Lung (tissue), 11 donors: ENCODE measurements at regions not wholly inside any gene's neighbourhood (a gene's known extent, or its start where the extent isn't known, plus 50 kb on each side); places are given as distances from the start of the nearest gene placed in this dataset.

Experiments
- ATAC-seq: fragments of 200-7000 bp; cut with Tn5 transposase; one replicate; pipeline ENCODE4 v1.9.1; 2020; ENCODE audit warnings: moderate number of reproducible peaks; ENCODE audit not compliant: insufficient read depth, low FRiP score
- DNase-seq, 3 donors: peaks; one replicate each; pipeline ENCODE4 v3.0.0-alpha.2; 2013 to 2017
- H3K27ac ChIP-seq, 2 donors: one replicate each; pipeline ENCODE4 v1.5.1; 2013; ENCODE audit warnings: mild to moderate bottlenecking in 2 of 2, moderate library complexity in 2 of 2, control low read depth in 1 of 2, inconsistent platforms in 1 of 2, low read depth in 1 of 2, low read length in 1 of 2
- H3K27me3 ChIP-seq, 3 donors: one replicate each; pipeline ENCODE4 v1.5.1; 2013; ENCODE audit warnings: low read length in 2 of 3; ENCODE audit not compliant: control insufficient read depth in 3 of 3, insufficient read depth in 3 of 3
- H3K36me3 ChIP-seq, 4 donors: one replicate each; pipeline ENCODE4 v1.5.1; 2013; ENCODE audit warnings: low read length in 4 of 4, mild to moderate bottlenecking in 1 of 4, moderate library complexity in 1 of 4; ENCODE audit not compliant: control insufficient read depth in 4 of 4, insufficient read depth in 4 of 4
- H3K4me1 ChIP-seq, 5 donors: one replicate each; pipeline ENCODE4 v1.5.1; 2013; ENCODE audit warnings: low read length in 5 of 5, mild to moderate bottlenecking in 2 of 5, moderate library complexity in 1 of 5; ENCODE audit not compliant: control insufficient read depth in 5 of 5, insufficient read depth in 5 of 5
- H3K4me3 ChIP-seq: one replicate; pipeline ENCODE4 v1.5.1; 2013; ENCODE audit warnings: mild to moderate bottlenecking, control low read depth, moderate library complexity
- H3K9ac ChIP-seq, 2 donors: one replicate each; pipeline ENCODE4 v1.5.1; 2013; ENCODE audit warnings: low read length in 2 of 2, control low read depth in 1 of 2; ENCODE audit not compliant: insufficient read depth in 1 of 2
- H3K9me3 ChIP-seq, 4 donors: one replicate each; pipeline ENCODE4 v1.5.1; 2013; ENCODE audit warnings: low read length in 3 of 4, mild to moderate bottlenecking in 1 of 4, moderate library complexity in 1 of 4; ENCODE audit not compliant: control insufficient read depth in 4 of 4, insufficient read depth in 3 of 4
- WGBS, 2 donors: extraction: QIAGEN DNeasy Blood & Tissue Kit; methylation state at CpG; one replicate each; pipeline ENCODE4 v1.1.7; 2013; 5-methylcytosine and 5-hydroxymethylcytosine counted together
- TF ChIP-seq, protein P1 (sequence below): IDR thresholded peaks from 2 replicates; pipeline ENCODE4 v1.5.1; 2012; ENCODE audit warnings: mild to moderate bottlenecking; ENCODE audit errors: control extremely low read depth, extremely low read depth
- donor health status: control.
- donor health status: control.
- donor health status: Bipolar disorder and iron deficiency.
- donor health status: healthy.
- donor health status: DM: yes; HTN: yes; CAD: no.

DNA sequence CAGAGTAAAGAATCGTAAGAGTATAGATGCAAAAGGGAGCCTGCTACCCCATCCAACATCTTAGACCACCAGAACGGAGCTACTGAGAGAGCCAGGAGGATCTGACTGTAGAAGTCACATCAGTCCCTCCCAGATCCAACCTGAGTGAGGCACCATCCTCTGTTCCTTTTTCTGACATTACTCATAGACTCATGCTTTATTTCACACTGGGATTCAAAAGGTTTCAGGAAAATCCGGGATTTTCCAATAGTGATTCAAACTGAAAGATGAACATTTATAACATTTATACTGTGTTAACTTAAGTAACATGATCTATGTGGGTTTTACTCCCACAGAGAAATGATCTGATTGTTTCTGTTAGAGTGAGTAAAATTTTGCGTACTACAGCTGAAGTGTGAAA lies 868.6 kb upstream of the GJE1 start:
- WGBS, 2 donors: 85 to 91% methylated on average over 4 of the region's 4 CpGs
- Histone ChIP-seq H3K9me3 (no peaks in the 10 kb centered on the region), H3K4me3 (no peak overlapping the region), H3K27me3 (no peaks in the 10 kb centered on the region), H3K27ac (no peak overlapping the region), H3K4me1 (peaks cover 0 to 3% (median 0%) of the 10 kb centered on the region in 5 donors), H3K36me3 (no peaks in the 10 kb centered on the region), H3K9ac (no peak overlapping the region)
- DNase-seq (no peak), ATAC-seq (no peak)
- TF ChIP-seq, protein P1, sequence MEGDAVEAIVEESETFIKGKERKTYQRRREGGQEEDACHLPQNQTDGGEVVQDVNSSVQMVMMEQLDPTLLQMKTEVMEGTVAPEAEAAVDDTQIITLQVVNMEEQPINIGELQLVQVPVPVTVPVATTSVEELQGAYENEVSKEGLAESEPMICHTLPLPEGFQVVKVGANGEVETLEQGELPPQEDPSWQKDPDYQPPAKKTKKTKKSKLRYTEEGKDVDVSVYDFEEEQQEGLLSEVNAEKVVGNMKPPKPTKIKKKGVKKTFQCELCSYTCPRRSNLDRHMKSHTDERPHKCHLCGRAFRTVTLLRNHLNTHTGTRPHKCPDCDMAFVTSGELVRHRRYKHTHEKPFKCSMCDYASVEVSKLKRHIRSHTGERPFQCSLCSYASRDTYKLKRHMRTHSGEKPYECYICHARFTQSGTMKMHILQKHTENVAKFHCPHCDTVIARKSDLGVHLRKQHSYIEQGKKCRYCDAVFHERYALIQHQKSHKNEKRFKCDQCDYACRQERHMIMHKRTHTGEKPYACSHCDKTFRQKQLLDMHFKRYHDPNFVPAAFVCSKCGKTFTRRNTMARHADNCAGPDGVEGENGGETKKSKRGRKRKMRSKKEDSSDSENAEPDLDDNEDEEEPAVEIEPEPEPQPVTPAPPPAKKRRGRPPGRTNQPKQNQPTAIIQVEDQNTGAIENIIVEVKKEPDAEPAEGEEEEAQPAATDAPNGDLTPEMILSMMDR: no peak

DNA sequence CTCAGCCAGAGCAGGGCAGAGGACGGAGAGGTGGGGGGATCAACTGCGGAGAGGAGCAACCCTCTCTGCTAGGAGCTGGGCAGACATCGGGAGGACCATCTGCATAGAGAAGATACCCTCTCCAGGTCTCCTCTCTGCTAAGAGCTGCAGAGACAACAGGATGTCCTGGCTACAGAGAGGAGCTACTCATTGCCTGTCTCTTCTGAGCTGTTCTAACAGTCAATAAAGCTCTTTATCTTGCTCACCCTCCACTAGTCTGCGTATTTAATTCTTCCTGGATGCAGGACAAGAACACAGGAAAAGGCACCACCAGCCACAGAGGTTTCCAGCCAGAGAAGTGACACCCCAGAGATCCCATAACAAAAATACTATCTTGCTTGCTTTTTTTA lies 871.1 kb upstream of the GJE1 start:
- Histone ChIP-seq H3K36me3 (no peaks in the 10 kb centered on the region), H3K9me3 (no peaks in the 10 kb centered on the region), H3K9ac (no peak overlapping the region), H3K27ac (no peak overlapping the region), H3K27me3 (no peaks in the 10 kb centered on the region), H3K4me3 (no peak overlapping the region), H3K4me1 (peaks cover 0 to 3% (median 0%) of the 10 kb centered on the region in 5 donors)
- WGBS, 2 donors: 87 to 88% methylated on average over 4 of the region's 4 CpGs
- no peak for ATAC-seq
- TF ChIP-seq, protein P1: no peak
- DNase-seq: no peak

DNA sequence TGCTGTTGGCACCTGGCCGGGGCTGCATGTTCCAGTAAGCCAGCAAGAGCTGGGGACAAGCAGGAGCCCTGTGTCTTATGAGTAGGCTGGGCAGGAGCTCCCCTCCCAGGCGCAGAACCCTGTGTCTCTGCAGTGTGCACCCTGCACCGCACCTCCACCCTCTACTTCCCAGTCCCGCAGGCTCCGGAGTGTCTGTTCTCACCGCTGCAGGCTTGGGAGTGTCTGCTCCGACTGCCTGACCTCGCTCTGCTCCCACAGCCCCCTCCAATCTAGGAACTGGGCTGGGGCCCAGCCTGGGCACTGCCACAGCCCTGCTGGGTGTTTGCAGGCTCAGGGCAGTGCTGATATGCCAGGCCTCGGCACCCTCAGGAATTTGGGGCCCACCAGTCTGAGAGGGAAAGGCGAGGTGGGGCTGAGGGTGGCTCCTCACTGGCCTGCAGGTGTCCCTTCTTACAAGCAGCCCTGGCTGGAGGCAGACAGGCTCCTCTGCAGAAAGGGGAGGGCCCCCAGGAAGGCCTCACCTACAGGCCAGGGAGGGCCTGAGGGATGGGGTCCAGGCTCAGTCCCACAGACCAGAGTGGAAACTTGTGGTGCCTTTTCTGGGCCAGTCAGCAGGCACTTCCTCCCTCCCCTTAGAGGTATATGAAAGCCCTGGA lies 871.6 kb upstream of the GJE1 start:
- TF ChIP-seq, protein P1: no peak
- Histone ChIP-seq H3K27me3 (no peaks in the 10 kb centered on the region), H3K27ac (no peak overlapping the region), H3K4me1 (peaks cover 0 to 3% (median 0%) of the 10 kb centered on the region in 5 donors), H3K9ac (no peak overlapping the region), H3K36me3 (no peaks in the 10 kb centered on the region), H3K4me3 (no peak overlapping the region), H3K9me3 (no peaks in the 10 kb centered on the region)
- no peak for ATAC-seq
- WGBS, 2 donors: 80 to 87% methylated on average over 10 of the region's 10 CpGs
- DNase-seq: no peak

DNA sequence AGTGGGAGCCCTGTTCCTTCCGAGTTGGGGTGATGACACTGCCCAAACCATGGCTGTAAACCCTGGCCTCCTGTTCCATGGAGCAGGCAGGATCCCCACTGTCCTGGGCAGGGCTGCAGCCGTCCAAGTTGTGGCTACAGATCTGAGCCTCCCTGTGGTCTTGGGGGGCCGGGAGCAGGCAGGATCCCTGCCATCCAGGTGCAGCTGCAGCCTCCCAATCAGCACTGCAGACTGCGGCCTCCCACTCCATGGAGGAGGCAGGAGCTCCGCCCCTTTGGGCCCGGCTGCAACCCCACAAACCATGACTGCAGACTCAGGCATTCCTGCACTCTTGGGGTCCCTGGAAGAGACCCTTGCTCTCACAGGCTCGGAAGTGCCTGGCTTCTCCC lies 872.1 kb upstream of the GJE1 start:
- 86 to 91% methylated on average over 7 of the region's 7 CpGs for WGBS, 2 donors
- TF ChIP-seq, protein P1: no peak
- Histone ChIP-seq H3K9ac (no peak overlapping the region), H3K4me1 (peaks cover 0 to 3% (median 0%) of the 10 kb centered on the region in 5 donors), H3K4me3 (no peak overlapping the region), H3K27ac (no peak overlapping the region), H3K27me3 (no peaks in the 10 kb centered on the region), H3K36me3 (no peaks in the 10 kb centered on the region), H3K9me3 (no peaks in the 10 kb centered on the region)
- ATAC-seq (no peak), DNase-seq (no peak)
